IMR-90 (cell line): ENCODE measurements at regions not wholly inside any gene's neighbourhood (a gene's known extent, or its start where the extent isn't known, plus 50 kb on each side); places are given as distances from the start of the nearest gene placed in this dataset.
A peak's percentile ranks its signal among the peaks of the same experiment; 100 is the strongest.

Experiments used
- ATAC-seq: fragments of 200-7000 bp; cut with Tn5 transposase; 2 replicates; pipeline ENCODE4 v1.9.1; 2020; ENCODE audit warnings: low read depth, mild to moderate bottlenecking, moderate library complexity
- BruUV-seq: library from RNA; stranded (reverse); fragments of 400-500 nt; replicated peaks from 2 replicates; lab custom pipeline; 2021; lab: Mats Ljungman, UMichigan
- CTCF ChIA-PET: fragments of 300-600 bp; formaldehyde crosslinking; extraction: SDS; loops from one replicate; lab custom pipeline; 2021; ENCODE audit warnings: antibody characterized with exemption; lab: Yijun Ruan, JAX
- POLR2A ChIA-PET: fragments of 300-600 bp; sonication (Branson Sonifier 250); formaldehyde crosslinking; loops from one replicate; lab custom pipeline; 2022; ENCODE audit warnings: antibody characterized with exemption; ENCODE audit not compliant: unreplicated experiment; lab: Charles Lee
- DNase-seq: peaks from one replicate; pipeline ENCODE4 v3.0.0; 2013
- H2AFZ ChIP-seq: replicated peaks from 2 replicates; pipeline ENCODE3; 2013; ENCODE audit warnings: low read length, mild to moderate bottlenecking; ENCODE audit not compliant: poor library complexity
- H2AK5ac ChIP-seq: 2 replicates; pipeline ENCODE4 v1.6.1; 2013; ENCODE audit warnings: low read depth, low read length, inconsistent platforms
- H2AK9ac ChIP-seq: replicated peaks from 2 replicates; pipeline ENCODE3; 2013; ENCODE audit warnings: mild to moderate bottlenecking, low read depth, low read length, moderate library complexity; ENCODE audit not compliant: poor library complexity
- H2BK120ac ChIP-seq: 2 replicates; pipeline ENCODE4 v1.6.1; 2013; ENCODE audit warnings: low read depth, low read length, inconsistent platforms
- H2BK15ac ChIP-seq: 3 replicates; pipeline ENCODE4 v1.6.1; 2013; ENCODE audit warnings: low read depth, low read length, inconsistent platforms
- H2BK20ac ChIP-seq: 2 replicates; pipeline ENCODE4 v1.6.1; 2013; ENCODE audit warnings: low read depth, mild to moderate bottlenecking, inconsistent platforms, low read length, moderate library complexity
- H2BK5ac ChIP-seq: 2 replicates; pipeline ENCODE4 v1.6.1; 2013; ENCODE audit warnings: mild to moderate bottlenecking, low read depth, low read length, inconsistent platforms; ENCODE audit not compliant: poor library complexity, severe bottlenecking
- H3K14ac ChIP-seq: replicated peaks from 2 replicates; pipeline ENCODE4 v1.6.1; 2013; ENCODE audit warnings: low read depth, low read length, inconsistent platforms
- H3K18ac ChIP-seq: 2 replicates; pipeline ENCODE4 v1.6.1; 2013; ENCODE audit warnings: low read depth, low read length, control low read depth
- H3K23ac ChIP-seq: 2 replicates; pipeline ENCODE4 v1.6.1; 2013; ENCODE audit warnings: low read depth, low read length, inconsistent platforms
- H3K27ac ChIP-seq: 2 replicates; pipeline ENCODE4 v1.5.1; 2013; ENCODE audit warnings: mild to moderate bottlenecking, control low read depth, low read length; ENCODE audit not compliant: insufficient read depth
- H3K27me3 ChIP-seq: 2 replicates; pipeline ENCODE4 v1.6.1; 2013; ENCODE audit warnings: low read length; ENCODE audit not compliant: control insufficient read depth, insufficient read depth
- H3K36me3 ChIP-seq: 2 replicates; pipeline ENCODE4 v1.6.1; 2013; ENCODE audit warnings: low read length, mixed read lengths; ENCODE audit not compliant: control insufficient read depth, insufficient read depth
- H3K4ac ChIP-seq: 2 replicates; pipeline ENCODE4 v1.6.1; 2013; ENCODE audit warnings: low read depth, low read length, inconsistent platforms
- H3K4me1 ChIP-seq: 2 replicates; pipeline ENCODE4 v1.6.1; 2013; ENCODE audit warnings: low read length, mixed read lengths; ENCODE audit not compliant: control insufficient read depth, insufficient read depth
- H3K4me2 ChIP-seq: 2 replicates; pipeline ENCODE4 v1.6.1; 2013; ENCODE audit warnings: low read depth, mild to moderate bottlenecking, control low read depth, low read length, moderate library complexity
- H3K4me3 ChIP-seq: 2 replicates; pipeline ENCODE4 v1.5.1; 2013; ENCODE audit warnings: low read depth, mild to moderate bottlenecking, control low read depth, low read length, moderate library complexity; ENCODE audit not compliant: insufficient read depth
- H3K56ac ChIP-seq: 2 replicates; pipeline ENCODE4 v1.6.1; 2013; ENCODE audit warnings: low read length, inconsistent platforms; ENCODE audit not compliant: insufficient read depth; ENCODE audit errors: extremely low read depth
- H3K79me1 ChIP-seq, 2 experiments: 2 replicates each; pipeline ENCODE4 v1.6.1; 2013; ENCODE audit warnings: low read length in 2 of 2, inconsistent platforms in 1 of 2, low read depth in 1 of 2
- H3K9ac ChIP-seq: 2 replicates; pipeline ENCODE4 v1.6.1; 2013; ENCODE audit warnings: low read depth, low read length, control low read depth
- H3K9me1 ChIP-seq: 2 replicates; pipeline ENCODE4 v1.6.1; 2013; ENCODE audit warnings: low read length, inconsistent platforms; ENCODE audit not compliant: insufficient read depth
- H3K9me3 ChIP-seq: 2 replicates; pipeline ENCODE4 v1.6.1; 2013; ENCODE audit warnings: low read length; ENCODE audit not compliant: control insufficient read depth, insufficient read depth
- H4K20me1 ChIP-seq: 2 replicates; pipeline ENCODE4 v1.6.1; 2013; ENCODE audit warnings: low read length, inconsistent platforms; ENCODE audit not compliant: insufficient read depth
- H4K5ac ChIP-seq: 2 replicates; pipeline ENCODE4 v1.6.1; 2013; ENCODE audit warnings: mild to moderate bottlenecking, low read depth, low read length, control low read depth
- H4K8ac ChIP-seq, 2 experiments: 2 replicates each; pipeline ENCODE4 v1.6.1; 2013; ENCODE audit warnings: low read depth in 2 of 2, low read length in 2 of 2, control low read depth in 1 of 2, inconsistent platforms in 1 of 2
- H4K91ac ChIP-seq: 2 replicates; pipeline ENCODE4 v1.6.1; 2013; ENCODE audit warnings: low read depth, low read length, inconsistent platforms; ENCODE audit not compliant: insufficient read depth
- MAZ ChIP-seq: IDR thresholded peaks from 2 replicates; pipeline ENCODE4 v1.6.1; 2012; ENCODE audit warnings: low read depth, mild to moderate bottlenecking, low read length, improper control_type of control experiment, moderate library complexity, borderline replicate concordance
- NFE2L2 ChIP-seq: fragments of 150-350 bp; IDR thresholded peaks from 2 replicates; pipeline ENCODE4 v1.6.1; 2016; ENCODE audit warnings: low read depth, mild to moderate bottlenecking, low read length
- WGBS, 2 experiments: methylation state at CpG; one replicate each; pipeline versions ENCODE4 v1.1.5 to v1.1.7; 2013; ENCODE audit warnings: missing lambda C conversion rate in 2 of 2; ENCODE audit not compliant: insufficient read length in 1 of 2; ENCODE audit errors: extremely low coverage in 2 of 2; 5-methylcytosine and 5-hydroxymethylcytosine counted together
- dilution Hi-C: fragments of 300-500 bp; cut with HindIII; formaldehyde crosslinking; loops from one replicate; pipeline ENCODE4 v1.14.3; 2018; ENCODE audit warnings: low sequenced_read_pairs; ENCODE audit not compliant: unreplicated experiment
- in situ Hi-C: fragments of 300-500 bp; cut with MboI; formaldehyde crosslinking; loops from 3 replicates; pipeline ENCODE4 v1.14.3; 2019; ENCODE audit warnings: low sequenced_read_pairs, inconsistent platforms, mixed read lengths
- intact Hi-C: fragments of 100-400 bp; cut with micrococcal nuclease; formaldehyde crosslinking; loops from 2 replicates; pipeline ENCODE4 v1.10.0; 2022

DNA sequence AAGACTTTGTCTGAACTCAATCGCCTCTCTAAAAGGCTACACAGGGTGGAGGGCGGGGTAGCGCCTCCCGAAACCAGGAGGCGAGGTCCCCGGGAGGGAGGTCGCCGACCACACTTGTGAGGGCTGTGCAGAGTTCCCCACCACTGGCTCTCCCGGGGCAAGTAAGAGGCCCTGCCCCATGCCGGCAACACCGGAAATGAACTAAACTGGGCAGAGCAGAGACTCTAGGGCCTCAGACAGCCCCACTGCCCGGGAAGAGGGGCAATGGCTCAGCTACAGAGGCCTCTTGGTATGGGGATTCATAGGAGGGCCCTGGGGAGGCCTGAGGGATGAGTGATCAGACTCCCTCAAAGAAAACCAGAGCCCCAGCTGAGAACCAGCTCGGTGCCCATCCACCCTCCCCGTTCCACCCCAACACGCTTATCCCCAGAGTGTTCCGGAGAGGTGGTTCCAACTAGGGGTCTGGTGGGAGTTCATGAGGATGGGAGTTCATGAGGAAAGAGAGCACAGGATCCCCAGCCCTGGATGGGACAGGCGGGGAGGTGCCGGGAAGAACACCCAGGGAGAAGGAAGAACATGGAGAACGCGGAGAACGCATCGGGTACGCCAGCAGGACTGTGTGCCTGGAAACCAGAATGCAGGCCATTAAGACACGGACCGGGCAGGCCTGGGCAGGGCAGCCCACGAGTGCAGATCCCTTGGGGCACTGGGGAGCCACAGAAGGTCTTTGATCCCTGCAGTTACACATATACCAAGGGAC lies 89.4 kb upstream of the MYL10 start:
- WGBS, 2 experiments, result 83% methylated on average over 10 of the region's 26 CpGs; no CpG with 5 or more reads in 1 of the 2 experiments
- Histone ChIP-seq H3K4me3 (no peak overlapping the region), H4K8ac (peak overlapping the region; percentile 68 to 83; a peak in 3 of 4 replicates), H2BK20ac (peak overlapping the region; percentile 84), H2AK5ac (peak overlapping the region; percentile 82), H3K4me2 (no peak overlapping the region), H3K9me1 (peaks cover 12% of the 10 kb centered on the region), H4K5ac (peak overlapping the region; percentile 51), H2BK120ac (peak overlapping the region; percentile 97), H2AK9ac (peak overlapping the region; percentile 67), H3K9ac (no peak overlapping the region), H4K20me1 (no peaks in the 10 kb centered on the region), H3K79me1 (no peaks in the 10 kb centered on the region), H4K91ac (peak overlapping the region; percentile 82), H2BK15ac (peak overlapping the region; percentile 78; the same call in 2 of the 3 replicates), H3K56ac (no peak overlapping the region), H3K18ac (peak overlapping the region; percentile 69), H3K23ac (peak overlapping the region; percentile 23; the same call in 1 of the 2 replicates), H3K4ac (peak overlapping the region; percentile 80), H3K36me3 (no peaks in the 10 kb centered on the region), H3K27ac (peak overlapping the region; percentile 45), H2AFZ (peak overlapping the region; percentile 82), H3K4me1 (peaks cover 18% of the 10 kb centered on the region), H2BK5ac (peak overlapping the region; percentile 64), H3K14ac (peak overlapping the region; percentile 60), H3K9me3 (no peaks in the 10 kb centered on the region), H3K27me3 (peaks cover 4% of the 10 kb centered on the region; the same call in 1 of the 2 replicates)
- no peak for TF ChIP-seq NFE2L2
- TF ChIP-seq MAZ, result peak; percentile 26; the same call in 1 of the 2 replicates
- peak; percentile 22; the same call in 1 of the 2 replicates for ATAC-seq
- no peak for DNase-seq
- ChIA-PET CTCF (no interaction called here), POLR2A (interaction anchor here (0.6 kb wide), 1 partner anchor 84 kb away, joined by 4 read pairs; no protein-coding TSS in a partner anchor)
- dilution Hi-C loops, result no loop called here
- BruUV-seq, result no TSS peak
- in situ Hi-C loops, result no loop called here
- intact Hi-C loops, result no loop called here
